Activated T-cell treated with anti-CD3 and anti-CD28 coated beads, Interleukin-2, amount 50 U/mL, for 48 hours (primary cell): ENCODE measurements at regions not wholly inside any gene's neighbourhood (a gene's known extent, or its start where the extent isn't known, plus 50 kb on each side); places are given as distances from the start of the nearest gene placed in this dataset.

ENCODE experiments used
- DNase-seq, 2 experiments: peaks; one replicate each; pipeline ENCODE4 v3.0.0-alpha.2; 2020

DNA sequence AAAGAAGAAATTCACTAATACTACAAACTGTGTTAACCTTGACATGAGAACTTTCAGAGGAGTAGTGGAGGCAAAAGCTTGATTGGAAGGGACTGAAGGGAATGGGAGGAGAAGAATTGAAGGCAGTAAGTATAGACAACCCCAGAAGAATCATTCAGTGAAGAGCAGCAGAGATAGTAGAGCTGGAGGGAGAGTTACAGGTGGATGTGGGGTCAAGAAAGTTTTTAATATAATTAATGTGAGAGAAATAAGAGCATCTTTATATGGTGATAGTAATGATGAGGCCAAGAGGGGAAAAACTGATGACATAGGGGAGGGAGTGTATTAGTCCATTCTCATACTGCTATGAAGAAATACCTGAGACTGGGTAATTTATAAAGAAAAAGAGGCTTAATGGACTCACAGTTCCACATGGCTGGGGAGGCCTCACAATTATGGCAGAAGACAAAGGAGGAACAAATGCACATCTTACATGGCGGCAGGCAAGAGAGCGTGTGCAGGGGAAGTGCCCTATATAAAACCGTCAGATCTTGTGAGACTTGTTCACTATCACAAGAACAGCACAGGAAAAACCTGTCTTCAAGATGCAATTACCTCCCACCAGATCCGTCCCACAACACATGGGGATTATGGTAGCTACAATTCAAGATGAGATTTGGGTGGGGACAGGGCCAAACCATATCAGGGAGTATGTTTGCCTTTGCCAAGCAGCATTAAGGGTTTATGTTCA, 88.3 kb upstream of the PIK3CG start:
- no peak for DNase-seq

DNA sequence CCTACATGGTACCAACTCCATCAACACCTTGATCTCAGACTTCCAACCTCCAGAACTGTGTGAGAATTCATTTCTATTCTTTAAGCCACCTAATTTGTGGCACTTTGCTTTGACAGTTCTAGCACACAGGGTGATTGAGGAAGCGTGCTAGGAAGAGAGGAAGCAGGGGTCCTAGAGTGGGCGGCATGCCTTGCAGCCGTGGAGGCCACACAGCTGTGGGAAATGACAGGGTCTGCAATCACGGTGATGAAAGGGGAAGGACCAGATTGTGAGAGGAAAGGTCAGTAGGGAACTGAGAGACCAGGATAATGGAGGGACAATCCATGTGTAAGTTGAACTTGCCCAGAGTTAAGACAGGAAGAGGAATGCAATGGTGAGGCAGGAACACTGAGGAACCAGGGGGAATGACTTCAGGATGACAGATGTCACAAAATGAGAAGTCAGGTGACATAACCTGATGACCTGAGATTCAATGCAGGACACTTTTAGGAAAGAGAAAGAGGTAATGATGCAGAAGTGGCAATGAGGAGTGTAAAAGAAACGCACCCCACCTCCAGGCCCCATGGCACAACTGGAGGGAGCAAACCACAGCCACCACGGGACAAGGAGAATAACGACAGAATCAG, 87.3 kb upstream of the PIK3CG start:
- no peak for DNase-seq

DNA sequence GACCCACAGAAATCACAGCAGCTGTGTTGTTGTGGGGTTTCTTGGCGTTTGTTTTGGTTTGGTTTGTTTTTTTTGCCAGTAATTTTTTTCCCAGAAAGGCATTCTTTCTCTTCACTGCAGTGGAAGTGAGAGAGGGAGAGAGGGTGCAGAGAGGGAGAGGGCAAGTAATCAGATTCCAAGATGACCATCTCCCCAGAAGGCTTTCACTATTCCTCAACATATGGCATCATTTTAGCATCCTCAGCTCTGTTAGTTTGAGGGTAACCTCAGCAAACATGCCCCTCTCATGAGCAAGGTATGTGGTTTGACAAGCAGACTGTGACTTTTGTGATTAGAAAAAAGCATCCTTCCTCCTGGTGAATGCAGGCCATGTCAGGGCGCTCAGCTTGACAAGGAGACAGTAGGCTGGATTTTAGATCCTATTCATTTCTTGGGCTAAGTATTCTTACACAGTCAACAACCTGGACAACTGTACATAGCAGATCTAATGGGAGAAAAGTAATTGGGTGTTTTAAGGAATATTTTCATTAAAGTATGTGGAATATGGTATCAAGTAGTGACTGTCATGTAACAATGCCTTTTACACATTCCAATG, 86.3 kb upstream of the PIK3CG start:
- no peak for DNase-seq

DNA sequence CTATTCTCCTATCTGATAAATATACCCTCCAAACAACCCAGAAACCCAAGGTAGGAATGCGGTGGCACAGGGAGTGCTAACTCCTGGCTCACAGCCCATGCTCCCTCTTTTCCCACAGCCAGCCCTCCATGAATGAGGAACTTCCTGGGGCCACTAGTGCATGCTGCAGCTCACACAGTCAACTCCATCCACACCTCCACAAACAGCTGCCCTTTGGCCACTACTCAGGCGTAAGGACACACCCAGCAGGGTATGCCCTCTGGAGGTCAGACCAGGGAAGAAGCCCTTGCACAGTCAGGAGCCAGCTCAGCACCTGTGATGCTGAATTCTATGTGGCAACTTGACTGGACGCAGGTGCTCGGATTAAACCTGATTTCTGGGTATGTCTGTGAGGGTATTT, 85.2 kb upstream of the PIK3CG start:
- no peak for DNase-seq

DNA sequence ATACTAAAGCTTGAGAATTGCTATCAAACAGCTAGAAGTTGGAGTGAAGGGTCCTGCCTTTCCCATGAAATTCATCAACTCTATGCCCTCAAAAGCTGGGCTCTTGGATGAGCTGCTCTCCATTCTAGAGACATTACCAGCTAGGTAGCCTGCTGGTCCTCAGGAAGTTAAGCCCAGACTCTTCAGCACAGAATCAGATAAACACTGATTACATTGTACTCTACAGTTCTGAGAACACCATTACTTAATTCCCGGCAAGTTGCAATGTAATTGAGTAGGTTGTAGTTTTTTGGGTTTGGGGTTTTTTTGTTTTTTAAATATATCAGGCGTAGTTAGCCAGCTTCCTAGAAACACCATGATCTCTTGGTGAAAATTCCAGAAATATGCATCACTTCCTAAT, 84.1 kb upstream of the PIK3CG start:
- no peak for DNase-seq

DNA sequence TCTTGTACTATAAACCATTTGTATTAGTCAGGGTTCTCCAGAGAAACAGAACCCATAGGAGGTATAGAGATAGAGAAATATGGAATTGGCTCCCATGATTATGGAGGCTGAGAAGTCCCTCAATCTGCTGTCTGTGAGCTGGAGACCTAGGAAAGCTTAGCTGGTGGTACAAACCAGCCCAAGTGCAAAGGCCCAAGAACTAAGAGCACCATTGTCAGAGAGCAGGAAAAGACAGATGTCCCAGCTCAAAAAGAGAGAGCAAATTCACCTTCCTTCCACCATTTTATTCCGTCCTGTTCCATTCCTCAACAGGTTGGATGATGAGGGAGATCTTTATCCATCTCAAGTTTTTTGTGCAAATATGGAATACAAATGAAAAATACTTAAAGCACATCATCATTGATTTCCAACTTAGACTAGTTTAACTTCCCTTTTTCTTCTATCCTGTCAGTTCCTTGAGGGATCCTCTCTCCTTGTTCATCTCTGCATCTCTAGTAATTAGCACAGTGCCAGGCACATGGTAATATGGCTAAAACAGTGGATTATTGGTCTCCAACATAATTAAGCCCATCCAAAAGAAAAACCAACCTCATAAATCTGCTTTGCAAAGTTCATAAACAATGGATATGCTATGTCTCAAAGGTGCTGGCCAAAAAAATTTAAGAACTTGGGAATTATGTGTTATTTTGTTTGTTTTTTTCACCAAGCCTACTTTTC, 83.1 kb upstream of the PIK3CG start:
- no peak for DNase-seq

DNA sequence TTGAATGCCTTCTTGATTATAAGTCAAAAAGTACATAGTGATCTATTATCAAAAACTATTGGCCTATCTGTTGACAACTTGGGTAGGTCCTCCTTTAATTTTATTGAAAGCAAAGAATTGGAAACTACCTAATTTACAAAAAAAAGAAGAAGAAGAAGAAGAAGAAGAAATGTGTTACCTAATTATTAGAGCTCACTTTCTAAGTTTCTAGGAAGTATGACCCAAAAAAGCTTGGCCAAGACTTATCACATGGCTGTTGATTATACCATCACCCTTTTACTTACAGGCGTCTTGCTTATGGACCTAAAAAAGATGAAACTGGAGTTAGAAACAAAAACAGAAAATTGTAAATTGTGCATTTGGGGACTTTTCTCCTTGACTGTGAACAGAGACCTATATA, 81.8 kb upstream of the PIK3CG start:
- DNase-seq = no peak

DNA sequence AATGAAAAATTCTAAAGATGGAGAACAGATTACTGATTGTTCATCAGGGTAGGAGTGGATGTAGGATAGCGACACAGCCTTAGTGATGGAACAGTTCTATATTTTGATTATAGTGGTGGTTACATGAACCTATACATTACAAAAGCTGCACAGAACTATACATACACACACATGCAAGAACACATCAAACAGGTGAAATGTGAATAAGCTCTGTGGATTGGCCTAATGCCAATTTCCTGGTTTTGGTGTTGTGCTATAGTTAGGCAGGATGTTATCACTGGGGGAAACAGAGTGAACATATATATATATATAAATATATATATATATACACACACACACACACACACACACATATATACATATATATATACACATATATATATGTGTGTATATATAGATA, 76.4 kb upstream of the PIK3CG start:
- DNase-seq = no peak

DNA sequence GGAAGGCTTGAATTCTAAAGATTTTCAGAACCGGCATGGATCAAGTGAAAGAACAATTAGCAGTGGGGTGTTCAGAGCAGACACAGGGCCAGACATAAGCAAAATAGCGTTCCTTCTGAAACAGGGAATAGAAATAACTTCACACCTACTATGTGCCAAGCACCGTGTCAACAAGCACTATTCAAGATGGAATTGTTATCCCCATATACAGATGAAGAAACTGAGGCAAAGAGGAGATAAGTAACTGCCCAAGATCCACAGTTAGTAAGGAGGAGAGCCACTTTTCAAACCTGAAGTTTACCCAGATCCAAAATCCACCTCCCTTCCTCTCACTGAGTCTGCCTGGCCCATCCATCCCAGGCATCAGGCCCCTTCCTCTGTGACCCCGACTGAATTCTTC, 73.6 kb upstream of the PIK3CG start:
- DNase-seq = no peak

DNA sequence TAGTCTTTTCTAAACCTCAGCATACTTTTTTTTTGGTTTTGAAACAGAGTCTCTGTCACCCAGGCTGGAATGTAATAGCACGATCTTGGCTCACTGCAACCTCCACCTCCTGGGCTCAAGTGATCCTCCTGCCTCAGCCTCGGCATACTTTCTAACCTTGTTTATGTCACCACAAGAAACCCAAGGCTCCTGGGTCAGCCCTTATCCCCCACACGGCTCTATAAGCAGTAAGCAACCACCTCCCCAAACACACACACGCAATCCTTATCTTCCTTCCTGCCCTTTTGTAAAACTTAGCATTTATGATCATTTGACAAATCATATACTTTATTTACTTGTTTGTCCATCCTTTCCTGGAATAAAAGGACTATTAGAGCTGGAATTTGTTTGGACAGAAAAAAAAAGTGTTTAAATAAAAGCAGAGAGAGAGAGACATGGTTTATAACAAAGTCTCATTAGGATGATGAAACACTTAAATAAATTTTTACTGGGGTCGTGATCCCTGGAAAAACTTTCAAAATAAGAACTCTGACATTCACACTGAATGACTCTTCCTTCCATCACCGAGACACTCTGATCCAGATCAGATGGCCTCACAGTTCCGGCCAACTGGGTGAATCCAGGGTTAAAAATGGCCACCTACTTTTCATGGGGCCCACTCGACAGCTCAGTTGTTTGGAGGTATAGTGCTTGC, 72.7 kb upstream of the PIK3CG start:
- DNase-seq = no peak

DNA sequence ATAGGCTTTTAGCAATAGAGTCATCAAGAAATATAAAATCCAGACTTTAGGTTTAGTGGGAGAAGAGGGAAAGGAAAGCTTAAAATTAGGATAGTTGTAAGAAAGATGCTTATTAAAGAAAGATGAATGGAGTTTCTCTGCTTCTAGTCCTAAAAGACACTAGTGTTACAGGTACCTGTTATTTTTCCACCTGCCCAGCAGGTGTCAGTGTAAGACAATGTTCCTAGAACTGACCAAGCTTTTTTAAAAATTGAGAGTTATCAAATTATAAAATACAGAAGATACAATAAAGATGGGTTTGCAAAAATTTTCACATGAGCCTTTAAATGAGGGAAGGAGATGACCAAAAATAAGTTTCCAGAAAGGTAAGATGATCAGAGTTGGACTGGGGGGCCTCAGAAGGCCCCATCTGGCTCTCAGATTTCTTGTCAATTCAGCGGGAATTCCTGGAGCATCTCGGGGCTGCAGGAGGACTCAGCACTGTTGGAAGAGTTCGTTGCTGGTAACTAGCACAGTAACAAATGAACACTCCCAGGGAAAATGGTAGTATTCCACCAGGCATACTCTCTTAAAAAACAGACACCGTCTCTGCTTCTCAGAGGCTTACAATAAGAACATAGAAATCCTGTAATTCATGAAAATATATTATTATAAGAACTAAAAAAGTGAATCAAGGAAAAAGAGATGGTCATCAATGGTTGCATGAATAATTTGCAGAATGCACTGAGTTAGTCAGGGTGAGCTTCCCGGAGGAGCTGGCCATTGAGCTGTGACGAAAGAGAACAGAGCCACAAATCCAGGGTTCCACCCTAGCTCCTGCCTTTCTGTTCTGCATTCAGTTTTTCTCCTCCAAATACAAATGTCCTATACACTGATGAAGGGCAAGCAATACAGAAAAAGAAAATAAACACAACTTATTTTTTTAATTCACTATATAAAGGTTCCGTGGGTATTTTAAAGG, 71.8 kb upstream of the PIK3CG start:
- no peak for DNase-seq

DNA sequence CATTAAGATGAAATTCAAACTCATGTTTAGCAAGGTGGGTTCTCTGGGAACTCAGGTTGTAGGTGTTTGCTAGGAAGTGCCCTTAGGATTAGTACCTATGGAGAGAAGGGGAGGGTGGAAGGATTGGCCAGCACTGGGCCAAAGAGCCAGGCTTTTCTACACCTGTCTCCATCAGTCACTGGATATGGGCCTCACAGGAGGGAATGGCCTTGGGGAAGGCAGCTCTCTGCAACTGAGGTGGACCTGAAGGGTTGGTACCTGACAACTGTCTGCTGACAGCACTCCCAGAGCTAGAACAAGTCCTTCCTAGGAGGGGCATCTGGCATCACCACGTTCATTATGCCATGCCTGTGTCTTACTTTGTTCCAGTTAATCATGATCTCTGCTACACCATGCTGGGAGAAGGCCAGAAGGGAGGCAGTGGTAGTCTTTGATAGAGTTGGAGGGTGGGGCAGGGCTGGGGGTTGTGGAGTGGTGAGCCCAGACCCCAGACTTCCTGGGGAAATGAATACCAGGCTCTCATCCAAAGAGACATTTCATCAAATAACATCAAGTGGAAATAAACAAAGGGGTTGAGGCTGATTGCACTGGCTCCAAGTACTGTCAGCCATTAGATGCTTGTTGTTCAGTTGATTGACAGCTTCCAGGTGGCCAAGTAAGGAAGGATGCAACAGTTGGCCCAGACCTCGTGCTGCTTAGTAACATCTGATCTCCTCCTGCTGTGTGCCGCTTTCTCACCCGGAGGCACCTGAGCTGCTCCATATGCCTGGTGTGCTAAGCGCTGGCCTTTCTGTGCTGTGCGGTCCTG, 70.6 kb upstream of the PIK3CG start:
- DNase-seq = no peak

DNA sequence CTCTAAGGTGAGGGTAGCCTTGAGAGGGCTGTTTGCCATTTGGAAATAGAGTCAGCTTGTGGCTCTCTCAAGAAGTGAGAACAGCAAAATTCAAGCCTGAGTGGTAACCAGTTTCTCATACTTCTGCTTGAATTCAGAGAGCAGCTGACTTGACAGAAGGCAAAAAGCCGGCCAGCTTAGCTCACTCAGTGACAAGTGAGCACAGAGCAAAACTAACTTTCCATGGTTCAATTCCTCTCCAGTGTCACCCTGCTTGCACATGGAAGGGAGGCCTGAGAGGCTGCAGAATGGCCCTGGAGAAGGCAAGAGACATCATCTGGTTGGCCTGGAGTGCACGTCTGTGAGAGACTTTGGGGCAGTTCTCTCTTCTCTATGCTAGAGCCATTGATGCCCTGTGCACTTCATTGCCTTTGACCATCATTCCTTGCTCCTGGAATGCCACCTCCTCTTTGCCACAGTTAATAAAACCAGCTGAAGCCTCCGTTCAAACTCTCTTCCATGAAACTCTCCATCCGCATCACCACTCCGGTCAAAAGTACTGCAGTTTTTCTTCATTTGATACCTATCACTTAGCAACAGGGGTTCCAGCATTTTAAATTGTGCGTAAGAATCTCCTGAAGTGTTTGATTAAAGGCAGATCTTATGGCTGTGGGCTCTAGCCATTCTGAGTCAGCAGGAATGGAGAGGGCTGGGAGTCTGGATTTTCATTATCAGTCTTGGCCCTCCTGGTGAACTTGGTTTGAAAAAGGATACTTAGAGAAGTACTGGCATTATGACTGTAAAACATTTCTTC, 69.8 kb upstream of the PIK3CG start:
- no peak for DNase-seq

DNA sequence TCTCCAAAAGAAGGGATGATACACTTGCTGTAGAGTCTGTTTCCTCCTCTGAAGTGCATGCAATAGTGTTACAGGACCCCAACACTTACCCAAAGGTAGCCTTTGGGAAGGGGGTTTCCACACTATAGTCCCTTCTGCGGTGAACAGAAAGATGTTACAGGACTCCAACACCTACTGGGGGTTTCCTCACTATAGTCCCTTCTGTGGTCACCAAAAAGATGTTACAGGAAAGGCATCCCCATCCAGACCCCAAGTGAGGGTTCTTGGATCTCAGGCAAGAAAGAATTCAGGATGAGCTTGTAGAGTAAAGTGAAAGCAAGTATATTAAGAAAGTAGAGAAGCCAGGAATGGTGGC, 69.2 kb upstream of the PIK3CG start:
- no peak for DNase-seq

DNA sequence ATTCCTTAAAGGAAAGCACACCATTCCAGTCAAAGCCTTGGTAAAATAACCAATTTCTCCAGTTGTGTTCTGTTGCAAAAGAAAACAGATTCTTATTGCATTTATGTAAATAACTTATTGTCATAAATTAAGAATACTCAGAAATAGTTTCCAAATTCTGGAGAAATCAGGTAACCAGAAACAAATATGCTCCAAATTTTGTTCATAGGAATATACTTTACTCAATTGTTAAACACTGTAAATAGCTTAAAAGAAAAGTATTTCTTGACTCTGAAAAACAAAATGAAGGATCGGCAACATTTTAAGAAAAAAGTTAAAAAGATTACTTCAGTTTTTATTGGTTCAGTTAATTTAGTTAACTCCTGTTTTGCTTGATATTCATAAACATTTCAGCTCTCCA, 67.1 kb upstream of the PIK3CG start:
- DNase-seq = no peak

DNA sequence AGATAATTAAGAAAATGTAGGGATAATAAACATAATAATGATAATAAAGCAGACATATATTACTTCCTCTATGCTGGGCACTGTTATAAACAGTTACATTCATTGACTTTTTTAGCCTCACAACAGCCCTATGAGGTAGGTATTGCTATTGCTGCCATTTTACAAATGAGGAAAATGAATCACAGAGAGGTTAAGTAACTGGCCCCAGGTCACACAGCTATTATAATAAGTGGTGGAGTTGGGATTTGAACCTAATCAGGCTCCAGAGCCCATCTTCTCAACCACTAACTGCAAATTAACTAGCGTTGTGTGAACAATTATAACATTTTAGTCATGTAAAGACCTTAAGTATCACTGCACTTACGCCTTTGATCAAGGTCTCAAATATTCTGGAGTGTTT, 62.5 kb upstream of the PIK3CG start:
- DNase-seq = no peak

DNA sequence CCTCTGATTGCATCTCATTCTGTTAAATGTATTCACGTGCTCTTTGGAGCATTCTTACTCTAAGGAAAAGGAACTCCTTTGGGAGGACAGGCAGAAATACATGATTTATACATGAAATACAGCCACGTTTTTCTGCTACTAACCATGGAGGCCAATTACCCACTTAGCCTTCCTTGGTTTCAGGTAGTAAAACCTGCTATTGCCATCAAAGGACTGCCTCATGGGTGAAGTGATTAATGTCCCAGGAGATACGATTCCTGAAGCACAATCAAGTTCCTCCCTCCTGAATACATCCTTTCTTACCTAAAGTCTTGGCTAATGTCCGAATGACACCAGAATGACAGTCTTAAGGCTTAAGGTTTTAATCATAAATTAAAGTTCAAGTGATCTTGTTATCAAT, 58.5 kb upstream of the PIK3CG start:
- no peak for DNase-seq

DNA sequence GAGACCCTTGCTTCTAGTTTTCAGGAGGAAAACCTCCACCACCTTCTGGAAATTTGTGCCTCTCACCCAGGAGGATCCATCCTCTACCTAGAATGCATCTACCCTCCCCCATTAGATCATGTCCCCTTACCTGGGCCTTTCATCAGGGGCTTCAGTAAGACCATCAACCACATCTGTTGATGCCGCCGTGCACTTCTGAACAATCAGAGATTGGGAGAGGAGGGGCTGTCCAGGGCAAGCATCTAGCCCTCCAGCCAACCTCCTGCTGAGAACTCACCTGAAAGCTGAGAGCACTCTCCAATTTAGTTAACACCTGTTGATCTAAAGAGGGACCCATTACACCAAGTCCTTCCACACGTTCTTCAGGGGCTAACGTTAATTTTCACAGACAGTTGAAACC, 57.6 kb upstream of the PIK3CG start:
- DNase-seq = no peak

DNA sequence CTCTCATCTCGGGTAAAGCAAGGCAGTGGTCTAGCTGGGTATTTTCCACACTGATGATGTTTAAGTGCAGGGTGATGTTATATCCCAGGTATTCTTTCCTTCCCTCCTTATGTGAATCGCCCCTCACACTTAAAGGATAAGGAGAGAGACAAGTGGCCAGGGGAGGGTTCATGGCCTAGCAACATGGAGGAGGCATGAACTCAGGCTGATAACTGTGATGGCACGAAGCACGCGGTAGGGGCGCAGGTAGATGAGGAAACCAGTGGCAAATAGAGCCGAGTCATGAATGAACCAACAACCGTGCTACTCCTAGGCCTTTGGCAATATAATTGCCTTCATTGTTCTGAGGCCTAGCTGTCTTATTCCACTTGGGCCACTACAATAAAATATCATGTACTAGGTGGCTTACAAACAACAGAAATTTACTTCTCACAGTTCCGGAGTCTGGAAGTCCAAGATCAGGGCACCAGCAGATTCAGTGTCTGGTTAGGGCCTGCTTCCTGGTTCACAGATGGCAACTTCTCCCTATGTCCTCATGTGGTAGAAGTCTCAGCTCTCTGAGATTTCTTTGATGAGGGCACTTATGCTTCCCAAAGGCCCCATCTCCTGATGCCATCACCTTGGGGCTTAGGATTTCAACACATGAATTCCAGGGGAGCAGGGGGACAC, 56.0 kb upstream of the PIK3CG start:
- DNase-seq = no peak

DNA sequence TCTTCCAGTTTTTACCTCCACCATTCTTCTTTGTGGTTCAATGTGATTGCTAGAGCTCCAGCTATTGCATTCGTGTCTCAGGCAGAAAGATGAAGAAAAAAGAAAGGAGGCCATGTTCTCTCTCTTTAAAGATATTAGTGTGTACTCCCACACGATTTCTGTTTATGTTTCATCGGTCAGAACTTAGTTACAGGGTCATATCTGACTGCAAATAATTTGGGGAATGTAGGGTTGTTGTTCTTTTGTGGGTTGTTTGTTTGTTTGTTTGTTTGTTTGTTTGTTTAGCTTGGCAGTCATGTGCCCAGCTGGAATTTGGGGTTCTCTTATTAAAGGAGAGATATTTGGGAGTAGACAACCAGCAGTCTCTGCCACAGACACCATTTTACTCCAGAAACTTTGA, 53.6 kb upstream of the PIK3CG start:
- DNase-seq = no peak
